GM12878 (cell line): ENCODE measurements at regions not wholly inside any gene's neighbourhood (a gene's known extent, or its start where the extent isn't known, plus 50 kb on each side); places are given as distances from the start of the nearest gene placed in this dataset.

Experiments
- ATAC-seq: fragments of 200-7000 bp; cut with Tn5 transposase; 3 replicates; pipeline ENCODE4 v1.9.1; 2020; ENCODE audit warnings: mild to moderate bottlenecking, moderate library complexity
- BruUV-seq: library from RNA; stranded (reverse); fragments of 400-500 nt; replicated peaks from 2 replicates; lab custom pipeline; 2021; lab: Mats Ljungman, UMichigan
- CTCF ChIA-PET: fragments of 300-600 bp; sonication (Branson Sonifier 250); formaldehyde crosslinking; extraction: SDS; loops from one replicate; lab custom pipeline; 2021; ENCODE audit warnings: inconsistent platforms; lab: Yijun Ruan, JAX
- POLR2A ChIA-PET: fragments of 350-600 bp; formaldehyde crosslinking; extraction: SDS; loops from one replicate; lab custom pipeline; 2021; ENCODE audit warnings: inconsistent platforms; lab: Charles Lee
- RAD21 ChIA-PET: fragments of 300-600 bp; sonication (Branson Sonifier 250); formaldehyde crosslinking; loops from one replicate; lab custom pipeline; 2023; ENCODE audit warnings: antibody characterized with exemption; ENCODE audit not compliant: unreplicated experiment; lab: Charles Lee
- SMC1A ChIA-PET: fragments of 300-600 bp; sonication (Branson Sonifier 250); formaldehyde crosslinking; loops from one replicate; lab custom pipeline; 2023; ENCODE audit not compliant: unreplicated experiment, uncharacterized antibody; lab: Charles Lee
- DNase-seq: peaks from one replicate; pipeline ENCODE4 v3.0.0-alpha.2; 2011; ENCODE audit warnings: low read depth, low spot score
- FAIRE-seq: peaks from 3 replicates; lab custom pipeline; 2011; peaks lifted over from hg19 to GRCh38; lab: Jason Lieb, UNC
- H2AFZ ChIP-seq: 2 replicates; pipeline ENCODE4 v1.6.0; 2011; ENCODE audit warnings: low read depth, low read length, control low read depth; ENCODE audit not compliant: control insufficient read depth
- H3K27ac ChIP-seq: 2 replicates; pipeline ENCODE4 v1.5.1; 2011; ENCODE audit warnings: control low read depth; ENCODE audit not compliant: control insufficient read depth, insufficient read depth
- H3K27me3 ChIP-seq, 2 experiments: replicated peaks in 1 of 2; 2 replicates each; pipeline versions ENCODE4 v1.6.0 to v1.6.1; 2011; ENCODE audit warnings: low read length in 1 of 2; ENCODE audit not compliant: control insufficient read depth in 2 of 2, insufficient read depth in 2 of 2
- H3K36me3 ChIP-seq, 2 experiments: 2 replicates each; pipeline ENCODE4 v1.5.1; 2011; ENCODE audit warnings: low read length in 1 of 2; ENCODE audit not compliant: control insufficient read depth in 2 of 2, insufficient read depth in 2 of 2
- H3K4me1 ChIP-seq: 2 replicates; pipeline ENCODE4 v1.6.1; 2011; ENCODE audit warnings: mild to moderate bottlenecking, low read length, moderate library complexity, mixed read lengths; ENCODE audit not compliant: control insufficient read depth, insufficient read depth
- H3K4me2 ChIP-seq: 2 replicates; pipeline ENCODE4 v1.6.0; 2011; ENCODE audit warnings: control low read depth; ENCODE audit not compliant: control insufficient read depth, insufficient read depth
- H3K4me3 ChIP-seq: fragments of 200-600 bp; sonication (generic); 2 replicates; pipeline ENCODE4 v1.5.1; 2016
- H3K79me2 ChIP-seq: 2 replicates; pipeline ENCODE4 v1.6.0; 2011; ENCODE audit warnings: low read length; ENCODE audit not compliant: control insufficient read depth, insufficient read depth
- H3K9ac ChIP-seq: 2 replicates; pipeline ENCODE4 v1.8.0; 2011; ENCODE audit warnings: low read length, control low read depth, mixed read lengths; ENCODE audit not compliant: control insufficient read depth, insufficient read depth
- H3K9me3 ChIP-seq: replicated peaks from 3 replicates; pipeline ENCODE4 v1.5.1; 2011; ENCODE audit warnings: mild to moderate bottlenecking, low read length; ENCODE audit not compliant: control insufficient read depth, insufficient read depth
- H4K20me1 ChIP-seq: 2 replicates; pipeline ENCODE4 v1.6.0; 2011; ENCODE audit not compliant: control insufficient read depth, insufficient read depth
- ATF3 ChIP-seq: IDR thresholded peaks from 2 replicates; pipeline ENCODE4 v1.6.1; 2011; ENCODE audit warnings: low read depth, mild to moderate bottlenecking, low read length, moderate library complexity, borderline replicate concordance; ENCODE audit errors: extremely low read depth
- BACH1 ChIP-seq: fragments of 450-650 bp; IDR thresholded peaks from 2 replicates; pipeline ENCODE4 v1.6.1; 2017; ENCODE audit warnings: mild to moderate bottlenecking, borderline replicate concordance
- BCLAF1 ChIP-seq: fragments of 450-650 bp; IDR thresholded peaks from 2 replicates; pipeline ENCODE4 v1.6.1; 2017; ENCODE audit warnings: antibody characterized with exemption, mild to moderate bottlenecking, moderate library complexity
- EGR1 ChIP-seq, 2 experiments: IDR thresholded peaks; 1 replicate in 1 of 2; 2 replicates in 1 of 2; pipeline ENCODE4 v1.6.1; 2011 to 2012; ENCODE audit warnings: low read depth in 2 of 2, low read length in 2 of 2, borderline replicate concordance in 1 of 2, mild to moderate bottlenecking in 1 of 2, moderate library complexity in 1 of 2
- ETV6 ChIP-seq, 2 experiments: fragments of 450-650 bp in 1 of 2; IDR thresholded peaks in 1 of 2; conservative IDR thresholded peaks in 1 of 2; 2 replicates each; pipeline ENCODE4 v1.6.1; 2014; ENCODE audit warnings: antibody characterized with exemption in 1 of 2, borderline replicate concordance in 1 of 2, low read depth in 1 of 2, mild to moderate bottlenecking in 1 of 2, moderate library complexity in 1 of 2
- FOXM1 ChIP-seq: IDR thresholded peaks from 2 replicates; pipeline ENCODE4 v1.6.1; 2012; ENCODE audit warnings: low read depth, mild to moderate bottlenecking, inconsistent platforms, low read length, moderate library complexity
- HDAC2 ChIP-seq: fragments of 200-600 bp; sonication (generic); IDR thresholded peaks from 2 replicates; pipeline ENCODE4 v1.6.1; 2017
- IRF5 ChIP-seq: fragments of 450-650 bp; IDR thresholded peaks from 2 replicates; pipeline ENCODE4 v1.6.1; 2017; ENCODE audit warnings: borderline replicate concordance
- MTA2 ChIP-seq: fragments of 450-650 bp; IDR thresholded peaks from 2 replicates; pipeline ENCODE4 v1.6.1; 2016; ENCODE audit warnings: low read depth, mild to moderate bottlenecking, moderate library complexity
- NBN ChIP-seq: fragments of 450-650 bp; IDR thresholded peaks from 2 replicates; pipeline ENCODE4 v1.6.1; 2016
- NFXL1 ChIP-seq: fragments of 450-650 bp; IDR thresholded peaks from 2 replicates; pipeline ENCODE4 v1.6.1; 2017; ENCODE audit warnings: antibody characterized with exemption, mild to moderate bottlenecking, borderline replicate concordance
- NFYA ChIP-seq: IDR thresholded peaks from 2 replicates; pipeline ENCODE4 v1.6.1; 2011; ENCODE audit warnings: low read depth, mild to moderate bottlenecking, low read length, improper control_type of control experiment, borderline replicate concordance
- NR2C1 ChIP-seq: fragments of 450-650 bp; IDR thresholded peaks from 2 replicates; pipeline ENCODE4 v1.6.1; 2017; ENCODE audit warnings: antibody characterized with exemption, mild to moderate bottlenecking, moderate library complexity
- POLR2AphosphoS5 ChIP-seq: IDR thresholded peaks from 2 replicates; pipeline ENCODE4 v1.6.1; 2011; ENCODE audit warnings: mild to moderate bottlenecking, low read length, inconsistent platforms
- POU2F2 ChIP-seq: IDR thresholded peaks from 3 replicates; pipeline ENCODE4 v1.6.1; 2011; ENCODE audit warnings: low read depth, mild to moderate bottlenecking, low read length, borderline replicate concordance
- SMC3 ChIP-seq: IDR thresholded peaks from 2 replicates; pipeline ENCODE4 v1.6.1; 2011; ENCODE audit warnings: low read length, improper control_type of control experiment, borderline replicate concordance
- YBX1 ChIP-seq: fragments of 450-650 bp; IDR thresholded peaks from 2 replicates; pipeline ENCODE4 v1.6.1; 2016; ENCODE audit warnings: antibody characterized with exemption
- WGBS: methylation state at CpG from one replicate; pipeline ENCODE4 v1.1.6; 2016; ENCODE audit warnings: low lambda C conversion rate; ENCODE audit not compliant: insufficient replicate concordance, insufficient coverage; ENCODE audit errors: missing lambda C conversion rate; 5-methylcytosine and 5-hydroxymethylcytosine counted together
- in situ Hi-C: fragments of 300-500 bp; cut with MboI; formaldehyde crosslinking; loops from 9 replicates; pipeline ENCODE4 v1.14.3; 2018; ENCODE audit warnings: mixed read lengths
- intact Hi-C: fragments of 100-400 bp; cut with micrococcal nuclease; formaldehyde crosslinking; loops from one replicate; pipeline ENCODE4 v1.14.2; 2022; ENCODE audit not compliant: unreplicated experiment

GRCh38 chr5:4704951-4705350, 435.2 kb upstream of the ADAMTS16 start:
- TF ChIP-seq BCLAF1, result no peak
- TF ChIP-seq NFYA, result no peak
- TF ChIP-seq NFXL1, result no peak
- TF ChIP-seq EGR1 (IDR thresholded peaks at IDR 0.05; ENCODE audit: borderline replicate concordance in 1 of 2, low read depth in 2 of 2, low read length in 2 of 2), result no peak
- TF ChIP-seq ATF3, result no peak
- no peak for TF ChIP-seq BACH1
- TF ChIP-seq ETV6 (conservative IDR thresholded peaks at IDR 0.05 in 1 of 2, IDR thresholded peaks at IDR 0.05 in 1 of 2; ENCODE audit: borderline replicate concordance in 1 of 2, low read depth in 1 of 2), result no peak
- TF ChIP-seq YBX1, result no peak
- TF ChIP-seq SMC3, result no peak
- no peak for TF ChIP-seq FOXM1
- TF ChIP-seq NR2C1, result no peak
- TF ChIP-seq IRF5, result no peak
- TF ChIP-seq NBN, result no peak
- TF ChIP-seq POLR2AphosphoS5, result no peak
- TF ChIP-seq MTA2, result no peak
- no peak for TF ChIP-seq HDAC2
- no peak for TF ChIP-seq POU2F2
- intact Hi-C loops, result no loop called here
- ChIA-PET CTCF (no interaction called here), RAD21 (no interaction called here), SMC1A (no interaction called here), POLR2A (no interaction called here)
- no peak overlapping the region for H3K9ac ChIP-seq
- no peaks in the 10 kb centered on the region for H3K79me2 ChIP-seq
- BruUV-seq, result no TSS peak
- DNase-seq, result no peak
- H2AFZ ChIP-seq, result no peak overlapping the region
- H4K20me1 ChIP-seq, result no peaks in the 10 kb centered on the region
- H3K27ac ChIP-seq, result no peak overlapping the region
- 35% methylated on average over 3 of the region's 3 CpGs for WGBS
- no peak overlapping the region for H3K4me3 ChIP-seq
- ATAC-seq, result no peak
- no peaks in the 10 kb centered on the region for H3K4me1 ChIP-seq
- FAIRE-seq, result no peak
- no peaks in the 10 kb centered on the region for H3K36me3 ChIP-seq
- no peak overlapping the region for H3K4me2 ChIP-seq
- no peaks in the 10 kb centered on the region for H3K9me3 ChIP-seq
- in situ Hi-C loops, result no loop called here
- no peaks in the 10 kb centered on the region for H3K27me3 ChIP-seq
